Tibial nerve (tissue), 3 donors: ENCODE measurements at regions not wholly inside any gene's neighbourhood (a gene's known extent, or its start where the extent isn't known, plus 50 kb on each side); places are given as distances from the start of the nearest gene placed in this dataset.

ENCODE experiments used
- POLR2A ChIP-seq, 2 donors: fragments of 450-650 bp; IDR thresholded peaks; one replicate each; pipeline ENCODE4 v1.6.1; 2017; ENCODE audit warnings: antibody characterized with exemption in 2 of 2, mild to moderate bottlenecking in 2 of 2, moderate library complexity in 2 of 2
- TF ChIP-seq, protein P1 (sequence below), 5 experiments: fragments of 200-600 bp in 3 of 5; fragments of 450-650 bp in 2 of 5; sonication (generic) in 3 of 5; IDR thresholded peaks; one replicate each; pipeline ENCODE4 v1.5.1; 2016 to 2019; ENCODE audit warnings: antibody characterized with exemption in 5 of 5, mild to moderate bottlenecking in 3 of 5, moderate library complexity in 2 of 5

DNA sequence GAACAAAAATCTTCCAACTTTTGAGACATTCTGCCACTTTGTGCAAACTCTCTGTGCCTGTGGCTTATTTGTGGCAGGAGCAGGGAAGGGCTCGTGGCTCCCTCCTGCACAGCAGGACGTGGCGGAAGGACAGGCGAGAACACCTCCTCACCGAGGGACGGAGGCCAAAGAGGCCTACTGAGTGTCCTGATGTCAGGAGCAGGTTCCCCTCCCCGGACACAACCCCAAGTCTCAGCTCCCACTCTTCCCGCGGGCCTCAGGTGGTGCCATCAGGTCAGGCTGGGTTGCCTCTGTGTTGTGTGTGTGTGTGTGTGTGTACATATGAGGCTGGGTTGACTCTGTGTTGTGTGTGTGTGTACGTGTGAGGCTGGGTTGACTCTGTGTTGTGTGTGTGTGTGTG, 136.8 kb upstream of the LPCAT1 start:
- TF ChIP-seq, protein P1, sequence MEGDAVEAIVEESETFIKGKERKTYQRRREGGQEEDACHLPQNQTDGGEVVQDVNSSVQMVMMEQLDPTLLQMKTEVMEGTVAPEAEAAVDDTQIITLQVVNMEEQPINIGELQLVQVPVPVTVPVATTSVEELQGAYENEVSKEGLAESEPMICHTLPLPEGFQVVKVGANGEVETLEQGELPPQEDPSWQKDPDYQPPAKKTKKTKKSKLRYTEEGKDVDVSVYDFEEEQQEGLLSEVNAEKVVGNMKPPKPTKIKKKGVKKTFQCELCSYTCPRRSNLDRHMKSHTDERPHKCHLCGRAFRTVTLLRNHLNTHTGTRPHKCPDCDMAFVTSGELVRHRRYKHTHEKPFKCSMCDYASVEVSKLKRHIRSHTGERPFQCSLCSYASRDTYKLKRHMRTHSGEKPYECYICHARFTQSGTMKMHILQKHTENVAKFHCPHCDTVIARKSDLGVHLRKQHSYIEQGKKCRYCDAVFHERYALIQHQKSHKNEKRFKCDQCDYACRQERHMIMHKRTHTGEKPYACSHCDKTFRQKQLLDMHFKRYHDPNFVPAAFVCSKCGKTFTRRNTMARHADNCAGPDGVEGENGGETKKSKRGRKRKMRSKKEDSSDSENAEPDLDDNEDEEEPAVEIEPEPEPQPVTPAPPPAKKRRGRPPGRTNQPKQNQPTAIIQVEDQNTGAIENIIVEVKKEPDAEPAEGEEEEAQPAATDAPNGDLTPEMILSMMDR (IDR thresholded peaks at IDR 0.05): no peak
- TF ChIP-seq POLR2A (IDR thresholded peaks at IDR 0.05): no peak
